ENCODE measurements at regions not wholly inside any gene's neighbourhood (a gene's known extent, or its start where the extent isn't known, plus 50 kb on each side); places are given as distances from the start of the nearest gene placed in this dataset.

- no peak for TF ChIP-seq POLR2A (IDR thresholded peaks at IDR 0.05)
- TF ChIP-seq CTCF (IDR thresholded peaks at IDR 0.05): no peak
Observed at GRCh38 chr9:120043448-120043847, 536.5 kb downstream of the CDK5RAP2 start.
